ENCODE measurements at regions not wholly inside any gene's neighbourhood (a gene's known extent, or its start where the extent isn't known, plus 50 kb on each side); places are given as distances from the start of the nearest gene placed in this dataset.

DNA sequence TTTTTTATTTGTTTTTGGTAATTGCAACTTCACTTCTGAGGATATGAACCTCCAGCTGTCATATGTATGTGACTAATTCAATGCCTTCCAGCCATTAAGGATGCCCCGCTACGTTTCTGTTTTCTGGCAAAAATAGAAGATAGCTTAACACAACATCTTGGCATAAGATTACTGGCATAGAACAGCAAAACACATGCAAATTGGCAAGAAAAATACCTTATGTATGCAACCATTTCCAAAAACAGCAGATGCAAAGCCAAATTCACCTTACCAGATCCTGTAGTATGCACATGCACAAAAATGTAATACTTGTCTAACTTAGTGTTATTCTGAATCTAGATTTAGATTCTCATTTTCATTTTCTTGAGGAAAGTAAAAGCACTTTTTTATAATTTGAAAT, 461.1 kb upstream of the CYLC2 start:
- TF ChIP-seq, protein P1, sequence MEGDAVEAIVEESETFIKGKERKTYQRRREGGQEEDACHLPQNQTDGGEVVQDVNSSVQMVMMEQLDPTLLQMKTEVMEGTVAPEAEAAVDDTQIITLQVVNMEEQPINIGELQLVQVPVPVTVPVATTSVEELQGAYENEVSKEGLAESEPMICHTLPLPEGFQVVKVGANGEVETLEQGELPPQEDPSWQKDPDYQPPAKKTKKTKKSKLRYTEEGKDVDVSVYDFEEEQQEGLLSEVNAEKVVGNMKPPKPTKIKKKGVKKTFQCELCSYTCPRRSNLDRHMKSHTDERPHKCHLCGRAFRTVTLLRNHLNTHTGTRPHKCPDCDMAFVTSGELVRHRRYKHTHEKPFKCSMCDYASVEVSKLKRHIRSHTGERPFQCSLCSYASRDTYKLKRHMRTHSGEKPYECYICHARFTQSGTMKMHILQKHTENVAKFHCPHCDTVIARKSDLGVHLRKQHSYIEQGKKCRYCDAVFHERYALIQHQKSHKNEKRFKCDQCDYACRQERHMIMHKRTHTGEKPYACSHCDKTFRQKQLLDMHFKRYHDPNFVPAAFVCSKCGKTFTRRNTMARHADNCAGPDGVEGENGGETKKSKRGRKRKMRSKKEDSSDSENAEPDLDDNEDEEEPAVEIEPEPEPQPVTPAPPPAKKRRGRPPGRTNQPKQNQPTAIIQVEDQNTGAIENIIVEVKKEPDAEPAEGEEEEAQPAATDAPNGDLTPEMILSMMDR (IDR thresholded peaks at IDR 0.05), result no peak
- no peak for TF ChIP-seq POLR2A (IDR thresholded peaks at IDR 0.05; ENCODE audit: low read depth)

Data from esophagus muscularis mucosa (tissue), 3 donors.